GM12875 (cell line): ENCODE measurements at regions not wholly inside any gene's neighbourhood (a gene's known extent, or its start where the extent isn't known, plus 50 kb on each side); places are given as distances from the start of the nearest gene placed in this dataset.

Experiments used
- H3K4me3 ChIP-seq: one replicate; pipeline ENCODE4 v1.5.1; 2011; ENCODE audit warnings: low read depth, low read length, control low read depth
- CTCF ChIP-seq: IDR thresholded peaks from 2 replicates; pipeline ENCODE4 v1.5.1; 2011; ENCODE audit warnings: low read depth, mild to moderate bottlenecking, control low read depth, inconsistent platforms, low read length, moderate library complexity, borderline replicate concordance; ENCODE audit not compliant: insufficient read depth

DNA sequence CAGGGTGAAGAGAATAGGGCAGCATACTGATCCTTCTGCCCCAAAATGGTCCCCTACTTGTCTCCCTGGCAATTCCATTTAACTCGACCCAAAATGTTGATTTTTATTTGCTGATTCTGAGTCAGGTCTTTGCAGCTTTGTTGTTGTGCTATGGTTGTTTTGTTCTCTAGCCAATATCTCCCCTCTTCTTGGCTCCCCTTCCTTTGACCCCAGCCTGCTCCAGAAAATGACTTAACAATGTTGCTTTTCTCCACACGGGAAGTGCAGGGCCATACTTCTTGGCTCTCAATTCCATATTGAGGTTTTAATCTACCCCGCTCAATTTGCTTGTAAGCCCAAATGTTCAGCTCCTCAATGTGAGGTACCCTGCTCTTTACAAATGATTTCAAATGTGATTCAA, 330.0 kb downstream of the RASEF start:
- no peak overlapping the region for H3K4me3 ChIP-seq
- TF ChIP-seq CTCF: no peak

DNA sequence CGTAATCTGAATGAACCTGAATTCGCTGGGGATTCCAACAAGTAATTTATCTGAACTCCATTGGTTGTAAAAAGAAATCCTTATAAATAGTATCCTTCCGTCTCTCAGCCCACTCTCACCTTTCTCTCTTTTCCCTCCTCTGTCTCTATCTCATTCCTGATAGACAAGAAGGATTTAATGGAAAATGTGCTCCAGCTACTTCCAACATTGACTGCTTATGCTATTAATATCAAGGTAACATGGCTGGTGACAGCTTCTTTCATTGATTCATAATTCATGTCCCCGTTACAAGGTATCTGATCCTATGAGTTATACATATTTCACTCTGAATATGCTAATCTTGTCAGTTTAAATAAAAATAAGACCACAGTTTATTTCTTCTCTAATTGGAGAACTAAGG, 326.8 kb downstream of the RASEF start:
- no peak overlapping the region for H3K4me3 ChIP-seq
- TF ChIP-seq CTCF: no peak

DNA sequence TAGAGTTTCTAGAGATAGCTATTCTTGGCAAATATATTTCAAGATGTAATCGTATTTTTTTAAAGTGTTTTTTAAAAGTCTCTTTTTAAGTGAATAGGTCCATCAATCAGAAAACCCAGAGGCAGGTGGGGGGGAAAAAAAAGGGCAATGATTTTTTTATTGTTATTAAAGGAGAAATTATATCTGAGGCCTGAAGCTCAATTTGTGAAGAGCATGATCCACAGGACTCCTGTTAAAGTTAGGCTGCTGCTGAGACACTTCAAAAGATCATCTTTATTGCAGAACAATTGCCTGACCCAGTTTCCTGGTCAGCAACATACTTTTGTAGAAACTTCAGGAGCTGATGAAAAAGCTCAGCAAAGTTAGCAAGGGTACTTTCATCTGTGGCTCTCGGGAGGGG, 326.2 kb downstream of the RASEF start:
- no peak overlapping the region for H3K4me3 ChIP-seq
- TF ChIP-seq CTCF: no peak

- H3K4me3 ChIP-seq: no peak overlapping the region
- TF ChIP-seq CTCF: no peak
Measured at GRCh38 chr9:82745919-82746318, 317.0 kb downstream of the RASEF start.

- no peak overlapping the region for H3K4me3 ChIP-seq
- no peak for TF ChIP-seq CTCF
Measured at GRCh38 chr9:82750411-82750913, 312.5 kb downstream of the RASEF start.

DNA sequence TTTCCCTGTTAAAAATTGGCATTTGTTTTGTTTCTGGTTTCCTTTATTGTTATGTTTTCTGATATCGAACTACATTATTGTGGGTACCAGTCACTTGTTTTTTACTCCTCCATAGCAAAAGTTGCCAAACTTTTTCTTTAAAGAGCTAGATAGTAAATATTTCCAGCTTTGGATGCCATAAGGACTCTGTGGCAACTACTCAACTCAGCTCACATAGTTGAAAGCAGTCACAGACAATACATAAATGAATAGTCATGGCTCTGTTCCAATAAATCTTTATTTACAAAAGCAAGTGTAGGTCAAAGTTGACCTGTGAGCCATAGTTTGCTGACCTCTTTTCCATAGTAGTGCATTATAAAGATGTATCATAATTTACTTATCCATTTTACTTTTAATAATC, 305.0 kb downstream of the RASEF start:
- no peak for TF ChIP-seq CTCF
- no peak overlapping the region for H3K4me3 ChIP-seq

- no peak for TF ChIP-seq CTCF
- no peak overlapping the region for H3K4me3 ChIP-seq
Measured at GRCh38 chr9:82761027-82761426, 301.9 kb downstream of the RASEF start.
